ENCODE measurements at regions not wholly inside any gene's neighbourhood (a gene's known extent, or its start where the extent isn't known, plus 50 kb on each side); places are given as distances from the start of the nearest gene placed in this dataset.

GRCh38 chr9:16158093-16158492 is 605.2 kb downstream of the CCDC171 start:
- DNase-seq = no peak

- DNase-seq = no peak
Measured at GRCh38 chr9:16161483-16161882, 608.6 kb downstream of the CCDC171 start.

GRCh38 chr9:16170119-16170518 is 617.3 kb downstream of the CCDC171 start:
- no peak for DNase-seq

GRCh38 chr9:16171911-16172310 is 619.1 kb downstream of the CCDC171 start:
- DNase-seq = no peak

GRCh38 chr9:16172796-16173195 is 620.0 kb downstream of the CCDC171 start:
- DNase-seq = no peak

- no peak for DNase-seq
Measured at GRCh38 chr9:16174915-16175314, 622.1 kb downstream of the CCDC171 start.

GRCh38 chr9:16175461-16175860 is 622.6 kb downstream of the CCDC171 start:
- DNase-seq = no peak

GRCh38 chr9:16178294-16178693 is 625.5 kb downstream of the CCDC171 start:
- DNase-seq = no peak

GRCh38 chr9:16179566-16179965 is 626.7 kb downstream of the CCDC171 start:
- no peak for DNase-seq

GRCh38 chr9:16180091-16180490 is 627.2 kb downstream of the CCDC171 start:
- no peak for DNase-seq

GRCh38 chr9:16180546-16180945 is 627.7 kb downstream of the CCDC171 start:
- no peak for DNase-seq

- no peak for DNase-seq
Measured at GRCh38 chr9:16181539-16181938, 628.7 kb downstream of the CCDC171 start.

GRCh38 chr9:16182784-16183183 is 629.9 kb downstream of the CCDC171 start:
- no peak for DNase-seq

GRCh38 chr9:16184964-16185646 is 632.3 kb downstream of the CCDC171 start:
- no peak for DNase-seq

- no peak for DNase-seq
Measured at GRCh38 chr9:16191191-16191590, 638.3 kb downstream of the CCDC171 start.

- DNase-seq = peak; percentile 9
Measured at GRCh38 chr9:16191691-16192402, 639.0 kb downstream of the CCDC171 start.

- DNase-seq = no peak
Measured at GRCh38 chr9:16192403-16193017, 639.7 kb downstream of the CCDC171 start.

- DNase-seq = no peak
Measured at GRCh38 chr9:16193066-16193465, 640.2 kb downstream of the CCDC171 start.

GRCh38 chr9:16196206-16196605 is 643.4 kb downstream of the CCDC171 start:
- DNase-seq = no peak

- no peak for DNase-seq
Measured at GRCh38 chr9:16197578-16198370, 644.9 kb downstream of the CCDC171 start.

- DNase-seq = no peak
Measured at GRCh38 chr9:16198996-16199395, 646.2 kb downstream of the CCDC171 start.

- DNase-seq = no peak
Measured at GRCh38 chr9:16202221-16202620, 649.4 kb downstream of the CCDC171 start.
